Activated B cell treated with CpG ODN at 0.5 μM for 24 hours (primary cell): ENCODE measurements at regions not wholly inside any gene's neighbourhood (a gene's known extent, or its start where the extent isn't known, plus 50 kb on each side); places are given as distances from the start of the nearest gene placed in this dataset.

Source experiments
- ATAC-seq: fragments of 200-7000 bp; cut with Tn5 transposase; one replicate; pipeline ENCODE4 v1.10.0; 2021; ENCODE audit warnings: low read depth, mild to moderate bottlenecking, moderate library complexity
- CTCF ChIA-PET: fragments of 350-600 bp; sonication (Branson Sonifier 250); formaldehyde crosslinking; loops from one replicate; lab custom pipeline; 2021; ENCODE audit warnings: antibody characterized with exemption; lab: Charles Lee
- POLR2A ChIA-PET: fragments of 350-600 bp; sonication (Branson Sonifier 250); formaldehyde crosslinking; loops from one replicate; lab custom pipeline; 2021; ENCODE audit warnings: antibody characterized with exemption; lab: Charles Lee
- DNase-seq: peaks from one replicate; pipeline ENCODE4 v3.0.0; 2022
- H3K27ac Mint-ChIP-seq: one replicate; pipeline ENCODE4 v1.8.0; 2020; ENCODE audit warnings: mixed read lengths
- H3K27me3 Mint-ChIP-seq: one replicate; pipeline ENCODE4 v1.8.0; 2021; ENCODE audit warnings: mixed read lengths
- H3K36me3 Mint-ChIP-seq: one replicate; pipeline ENCODE4 v1.8.0; 2021; ENCODE audit warnings: low read depth, mixed read lengths
- H3K4me1 Mint-ChIP-seq: one replicate; pipeline ENCODE4 v1.8.0; 2021; ENCODE audit warnings: mixed read lengths
- H3K4me3 Mint-ChIP-seq: one replicate; pipeline ENCODE4 v1.8.0; 2020; ENCODE audit warnings: mild to moderate bottlenecking, mixed read lengths
- H3K9me3 Mint-ChIP-seq: one replicate; pipeline ENCODE4 v1.8.0; 2020; ENCODE audit warnings: mixed read lengths
- CTCF ChIP-seq: fragments of 200-600 bp; IDR thresholded peaks from one replicate; pipeline ENCODE4 v1.8.0; 2022; ENCODE audit warnings: antibody characterized with exemption, mild to moderate bottlenecking
- intact Hi-C: fragments of 100-400 bp; cut with micrococcal nuclease; formaldehyde crosslinking; loops from one replicate; pipeline ENCODE4 v1.15.1; 2024

GRCh38 chr2:37500031-37500430 lies 155.6 kb downstream of the QPCT start:
- TF ChIP-seq CTCF, result no peak
- intact Hi-C loops, result no loop called here
- H3K27me3 Mint-ChIP-seq, result peaks cover 7% of the 10 kb centered on the region
- ATAC-seq (no peak), DNase-seq (no peak)
- POLR2A ChIA-PET, result no interaction called here
- H3K9me3 Mint-ChIP-seq, result peaks cover 8% of the 10 kb centered on the region
- H3K27ac Mint-ChIP-seq, result no peak overlapping the region
- CTCF ChIA-PET, result no interaction called here
- no peaks in the 10 kb centered on the region for H3K36me3 Mint-ChIP-seq
- no peaks in the 10 kb centered on the region for H3K4me1 Mint-ChIP-seq
- H3K4me3 Mint-ChIP-seq, result no peak overlapping the region

DNA sequence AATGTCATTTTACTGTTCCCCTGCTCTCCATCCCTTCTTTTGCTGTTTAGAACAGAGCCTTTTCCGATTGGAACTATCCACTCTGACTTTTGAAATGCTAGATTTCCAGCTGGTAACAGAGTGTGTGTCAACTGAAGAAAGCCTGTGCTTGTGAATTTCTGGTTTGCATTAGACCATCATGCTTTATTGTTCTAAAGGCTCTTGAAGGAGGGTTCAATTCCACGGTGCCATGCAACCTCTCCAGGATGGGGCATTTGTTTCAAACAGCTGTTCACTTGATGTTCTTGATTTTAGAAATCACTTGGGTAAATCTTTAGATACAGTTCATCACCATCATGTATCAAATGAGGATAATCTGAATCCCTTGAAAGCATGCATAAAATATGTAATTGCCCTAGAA lies 156.7 kb downstream of the QPCT start:
- CTCF ChIA-PET, result no interaction called here
- H3K36me3 Mint-ChIP-seq, result no peaks in the 10 kb centered on the region
- H3K27ac Mint-ChIP-seq, result no peak overlapping the region
- TF ChIP-seq CTCF, result no peak
- H3K4me1 Mint-ChIP-seq, result no peaks in the 10 kb centered on the region
- H3K27me3 Mint-ChIP-seq, result peaks cover 7% of the 10 kb centered on the region
- ATAC-seq, result no peak
- no peak overlapping the region for H3K4me3 Mint-ChIP-seq
- peaks cover 6% of the 10 kb centered on the region for H3K9me3 Mint-ChIP-seq
- intact Hi-C loops, result no loop called here
- no peak for DNase-seq
- POLR2A ChIA-PET, result no interaction called here

- TF ChIP-seq CTCF, result no peak
- CTCF ChIA-PET, result interaction anchor here (1.6 kb wide), 1 partner anchor 326 kb away, joined by 3 read pairs; no protein-coding TSS in a partner anchor
- H3K36me3 Mint-ChIP-seq, result no peaks in the 10 kb centered on the region
- ATAC-seq (no peak), DNase-seq (no peak)
- H3K27me3 Mint-ChIP-seq, result peaks cover 13% of the 10 kb centered on the region
- intact Hi-C loops, result no loop called here
- H3K4me1 Mint-ChIP-seq, result no peaks in the 10 kb centered on the region
- H3K27ac Mint-ChIP-seq, result no peak overlapping the region
- no peaks in the 10 kb centered on the region for H3K9me3 Mint-ChIP-seq
- H3K4me3 Mint-ChIP-seq, result no peak overlapping the region
- POLR2A ChIA-PET, result no interaction called here
These were observed 162.1 kb downstream of the QPCT start for GRCh38 chr2:37506407-37507050.

GRCh38 chr2:37507051-37507410 lies 162.6 kb downstream of the QPCT start:
- TF ChIP-seq CTCF, result no peak

GRCh38 chr2:37507703-37508102 lies 163.3 kb downstream of the QPCT start:
- CTCF ChIA-PET, result no interaction called here

More at GRCh38 chr2:37507051-37507410, 162.6 kb downstream of the QPCT start:
- DNase-seq, result no peak
- no peak overlapping the region for H3K27ac Mint-ChIP-seq
- H3K4me1 Mint-ChIP-seq, result no peaks in the 10 kb centered on the region
- no peaks in the 10 kb centered on the region for H3K36me3 Mint-ChIP-seq
- ChIA-PET CTCF (no interaction called here), POLR2A (no interaction called here)
- no peaks in the 10 kb centered on the region for H3K9me3 Mint-ChIP-seq
- intact Hi-C loops, result no loop called here
- H3K27me3 Mint-ChIP-seq, result peaks cover 10% of the 10 kb centered on the region
- H3K4me3 Mint-ChIP-seq, result no peak overlapping the region
- ATAC-seq, result no peak

More at GRCh38 chr2:37507703-37508102, 163.3 kb downstream of the QPCT start:
- H3K4me3 Mint-ChIP-seq, result no peak overlapping the region
- no peaks in the 10 kb centered on the region for H3K36me3 Mint-ChIP-seq
- no peak overlapping the region for H3K27ac Mint-ChIP-seq
- H3K4me1 Mint-ChIP-seq, result no peaks in the 10 kb centered on the region
- POLR2A ChIA-PET, result no interaction called here
- H3K27me3 Mint-ChIP-seq, result peaks cover 10% of the 10 kb centered on the region
- TF ChIP-seq CTCF, result no peak
- H3K9me3 Mint-ChIP-seq, result no peaks in the 10 kb centered on the region
- no peak for ATAC-seq
- no peak for DNase-seq
- intact Hi-C loops, result no loop called here
